ENCODE measurements at regions not wholly inside any gene's neighbourhood (a gene's known extent, or its start where the extent isn't known, plus 50 kb on each side); places are given as distances from the start of the nearest gene placed in this dataset.

- TF ChIP-seq SUZ12 (IDR thresholded peaks at IDR 0.05; ENCODE audit: extremely low read depth, insufficient read depth, insufficient read length) (no peak), YY1 (IDR thresholded peaks at IDR 0.05; ENCODE audit: insufficient read depth, insufficient read length) (no peak), ZNF274 (IDR thresholded peaks at IDR 0.05; ENCODE audit: low read depth, low read length) (no peak)
Observed at GRCh38 chr3:110493438-110494092, 578.1 kb upstream of the NECTIN3 start.

Measured in NT2/D1 (cell line).